VCaP (cell line): ENCODE measurements at regions not wholly inside any gene's neighbourhood (a gene's known extent, or its start where the extent isn't known, plus 50 kb on each side); places are given as distances from the start of the nearest gene placed in this dataset.

ENCODE experiments used
- H3K27ac ChIP-seq: fragments of 450-650 bp; 2 replicates; pipeline ENCODE4 v1.5.1; 2017
- TF ChIP-seq, protein P1 (sequence below): fragments of 450-650 bp; conservative IDR thresholded peaks from 2 replicates; pipeline ENCODE4 v1.5.1; 2017; ENCODE audit warnings: mild to moderate bottlenecking, moderate library complexity

GRCh38 chr9:106403081-106403480, 459.9 kb upstream of the ZNF462 start:
- TF ChIP-seq, protein P1, sequence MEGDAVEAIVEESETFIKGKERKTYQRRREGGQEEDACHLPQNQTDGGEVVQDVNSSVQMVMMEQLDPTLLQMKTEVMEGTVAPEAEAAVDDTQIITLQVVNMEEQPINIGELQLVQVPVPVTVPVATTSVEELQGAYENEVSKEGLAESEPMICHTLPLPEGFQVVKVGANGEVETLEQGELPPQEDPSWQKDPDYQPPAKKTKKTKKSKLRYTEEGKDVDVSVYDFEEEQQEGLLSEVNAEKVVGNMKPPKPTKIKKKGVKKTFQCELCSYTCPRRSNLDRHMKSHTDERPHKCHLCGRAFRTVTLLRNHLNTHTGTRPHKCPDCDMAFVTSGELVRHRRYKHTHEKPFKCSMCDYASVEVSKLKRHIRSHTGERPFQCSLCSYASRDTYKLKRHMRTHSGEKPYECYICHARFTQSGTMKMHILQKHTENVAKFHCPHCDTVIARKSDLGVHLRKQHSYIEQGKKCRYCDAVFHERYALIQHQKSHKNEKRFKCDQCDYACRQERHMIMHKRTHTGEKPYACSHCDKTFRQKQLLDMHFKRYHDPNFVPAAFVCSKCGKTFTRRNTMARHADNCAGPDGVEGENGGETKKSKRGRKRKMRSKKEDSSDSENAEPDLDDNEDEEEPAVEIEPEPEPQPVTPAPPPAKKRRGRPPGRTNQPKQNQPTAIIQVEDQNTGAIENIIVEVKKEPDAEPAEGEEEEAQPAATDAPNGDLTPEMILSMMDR: no peak
- H3K27ac ChIP-seq: no peak overlapping the region

DNA sequence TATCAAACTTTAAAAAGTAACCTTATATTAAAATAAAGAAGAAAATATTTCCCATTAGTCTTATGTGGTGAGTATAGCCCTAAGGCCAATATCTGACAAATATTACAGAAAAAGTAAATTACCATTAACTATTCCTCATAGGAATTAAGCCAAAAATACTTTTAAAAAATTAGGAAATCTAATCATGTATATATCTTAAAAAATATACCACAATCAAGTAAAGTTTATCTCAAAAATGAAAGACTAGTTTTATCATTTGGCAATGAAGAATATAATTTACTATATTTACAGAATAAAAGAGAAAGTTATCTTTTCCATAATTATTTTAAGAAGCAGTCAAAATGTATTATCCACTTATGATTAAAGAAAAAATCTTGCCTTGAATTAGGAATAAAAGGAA, 458.8 kb upstream of the ZNF462 start:
- TF ChIP-seq, protein P1: no peak

DNA sequence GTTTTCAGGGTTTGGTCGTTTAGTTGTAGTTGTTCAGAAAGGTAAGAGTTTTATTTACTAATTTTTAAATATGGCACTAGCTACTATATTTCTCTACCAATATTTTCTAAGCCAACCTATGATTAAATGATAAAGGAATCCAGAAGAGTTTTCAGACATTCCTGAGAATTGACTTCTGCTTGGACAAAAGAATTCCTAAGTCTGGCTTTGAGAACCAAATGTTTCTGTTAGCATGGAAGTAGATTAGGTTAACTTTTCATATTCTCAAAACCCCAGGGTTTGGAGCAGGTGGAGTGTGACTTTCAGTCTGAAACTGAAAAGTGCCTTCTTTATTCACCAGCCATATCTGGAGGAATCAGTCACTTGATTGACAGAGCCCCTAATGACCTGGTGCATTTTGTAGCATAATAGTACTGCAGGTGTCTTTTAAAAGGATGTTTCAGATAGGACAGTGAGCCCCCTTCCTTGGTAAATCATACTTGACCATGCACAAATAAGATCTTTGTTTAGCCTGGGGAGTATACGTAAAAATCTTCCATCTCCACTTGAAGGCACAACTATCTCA, 457.0 kb upstream of the ZNF462 start:
- H3K27ac ChIP-seq: no peak overlapping the region

More for the DNA sequence above, 458.8 kb upstream of the ZNF462 start:
- H3K27ac ChIP-seq: no peak overlapping the region

GRCh38 chr9:106414042-106414441, 448.9 kb upstream of the ZNF462 start:
- TF ChIP-seq, protein P1: no peak
- no peak overlapping the region for H3K27ac ChIP-seq

More for the DNA sequence above, 457.0 kb upstream of the ZNF462 start:
- TF ChIP-seq, protein P1: no peak

GRCh38 chr9:106417685-106418084, 445.3 kb upstream of the ZNF462 start:
- TF ChIP-seq, protein P1: no peak
- H3K27ac ChIP-seq: no peak overlapping the region

GRCh38 chr9:106419829-106420228, 443.1 kb upstream of the ZNF462 start:
- H3K27ac ChIP-seq: no peak overlapping the region
- TF ChIP-seq, protein P1: no peak

DNA sequence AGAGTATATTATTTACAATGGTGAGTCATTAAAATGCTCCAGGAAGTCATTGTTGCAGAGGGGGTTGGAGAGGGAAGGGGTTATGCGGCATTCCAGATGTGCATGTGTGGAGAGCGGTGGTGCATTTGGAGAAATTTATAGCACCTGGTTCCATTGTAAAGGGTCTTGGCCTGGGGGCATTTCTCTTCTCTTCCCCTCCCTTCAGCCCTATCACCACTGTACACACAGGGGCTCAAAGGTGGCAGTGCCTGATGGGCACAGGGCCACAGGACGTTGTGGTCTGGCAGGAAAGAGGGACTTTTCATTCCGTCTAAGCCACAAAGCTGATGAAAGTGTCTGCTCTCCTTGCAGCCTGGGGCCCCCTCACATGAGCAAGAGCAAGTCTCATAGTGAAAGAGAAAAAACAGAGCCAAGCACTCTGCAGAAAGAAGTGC, 442.4 kb upstream of the ZNF462 start:
- H3K27ac ChIP-seq: no peak overlapping the region
- TF ChIP-seq, protein P1: no peak
